Kidney capillary endothelial cell (primary cell): ENCODE measurements at regions not wholly inside any gene's neighbourhood (a gene's known extent, or its start where the extent isn't known, plus 50 kb on each side); places are given as distances from the start of the nearest gene placed in this dataset.

Source experiments
- DNase-seq: peaks from one replicate; pipeline ENCODE4 v3.0.0-alpha.2; 2018; ENCODE audit warnings: low spot score

DNA sequence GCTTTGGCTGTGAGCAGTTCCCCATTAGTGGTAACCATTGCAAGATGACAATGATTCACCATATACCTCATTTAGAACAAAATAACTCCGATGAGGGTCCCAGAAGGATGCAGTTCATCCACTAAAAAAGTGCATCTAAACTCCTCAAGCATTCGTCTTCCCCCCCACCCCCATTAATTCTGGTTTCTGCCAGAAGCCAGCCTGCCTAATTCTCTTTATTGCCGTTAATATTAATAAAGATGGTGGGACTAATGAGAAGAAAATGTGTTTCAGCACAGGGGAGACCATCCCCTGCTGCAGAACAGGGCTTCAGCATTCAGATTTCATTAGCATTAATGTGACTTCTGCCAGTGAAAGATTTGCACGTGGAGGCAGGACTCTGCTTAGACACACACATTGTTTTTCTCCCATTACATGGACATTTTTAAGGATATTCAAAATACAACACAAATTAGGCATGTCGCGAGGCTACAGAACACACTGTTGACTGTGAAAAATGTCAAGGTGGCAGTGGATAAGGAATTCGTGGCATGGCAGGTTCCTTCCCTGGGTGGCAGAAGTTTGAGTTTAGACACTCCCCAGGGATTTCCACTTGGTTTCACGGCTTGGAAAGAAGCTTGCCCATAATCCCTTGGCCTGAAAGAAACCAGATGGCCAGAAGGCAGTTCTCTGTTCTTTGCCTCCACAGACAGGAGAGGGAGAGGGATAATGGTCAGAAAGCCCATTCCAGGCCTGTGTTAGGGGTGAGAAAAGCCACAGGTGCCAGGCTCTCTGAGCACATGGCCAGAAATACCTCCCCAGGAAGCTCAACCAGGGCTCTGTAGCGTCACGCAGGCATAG, 236.5 kb downstream of the FOXO1 start:
- no peak for DNase-seq

DNA sequence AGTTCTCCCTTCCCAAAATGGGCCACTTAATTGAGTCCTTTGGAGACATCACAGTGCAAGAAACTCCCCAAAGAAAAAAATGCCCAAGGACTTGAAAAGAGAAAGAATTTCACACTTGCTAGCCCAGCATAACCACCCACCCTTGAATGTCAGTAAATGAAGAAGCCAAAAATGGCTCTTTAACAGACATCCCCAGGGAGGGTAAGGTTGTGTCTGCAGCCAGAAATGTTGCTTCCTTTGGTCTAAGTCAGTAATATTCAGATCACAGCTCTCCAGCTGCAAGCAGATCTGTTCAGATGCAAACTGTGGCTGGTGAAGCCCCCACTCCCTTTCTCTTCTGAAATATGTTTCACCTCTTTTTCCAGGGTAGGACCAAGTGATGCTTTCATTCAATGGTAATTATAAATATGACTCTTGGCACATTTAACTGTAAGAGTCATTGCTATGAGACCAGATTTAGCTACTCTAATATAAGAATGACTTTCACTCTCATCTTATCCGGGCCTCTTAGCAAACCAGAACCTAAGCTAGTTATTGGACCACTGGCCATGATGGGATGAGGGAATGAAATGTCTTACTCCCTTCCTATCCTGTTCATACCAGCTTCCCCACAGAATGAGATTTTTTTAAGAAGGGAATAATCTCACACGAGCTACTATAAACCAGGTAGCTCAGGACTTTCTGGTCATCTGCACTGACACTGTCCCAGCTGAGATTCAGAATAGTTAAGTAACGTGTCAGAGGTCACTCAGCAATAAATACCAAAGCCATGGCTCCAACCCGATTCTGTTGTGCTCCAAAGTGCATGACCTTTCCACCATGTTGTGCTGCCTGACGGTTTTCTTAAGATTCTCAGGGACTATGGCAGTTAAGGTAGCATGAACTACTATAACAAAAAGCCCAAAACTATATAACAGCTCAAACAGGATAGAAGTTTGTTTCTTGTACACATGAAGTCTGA, 234.1 kb downstream of the FOXO1 start:
- no peak for DNase-seq

DNA sequence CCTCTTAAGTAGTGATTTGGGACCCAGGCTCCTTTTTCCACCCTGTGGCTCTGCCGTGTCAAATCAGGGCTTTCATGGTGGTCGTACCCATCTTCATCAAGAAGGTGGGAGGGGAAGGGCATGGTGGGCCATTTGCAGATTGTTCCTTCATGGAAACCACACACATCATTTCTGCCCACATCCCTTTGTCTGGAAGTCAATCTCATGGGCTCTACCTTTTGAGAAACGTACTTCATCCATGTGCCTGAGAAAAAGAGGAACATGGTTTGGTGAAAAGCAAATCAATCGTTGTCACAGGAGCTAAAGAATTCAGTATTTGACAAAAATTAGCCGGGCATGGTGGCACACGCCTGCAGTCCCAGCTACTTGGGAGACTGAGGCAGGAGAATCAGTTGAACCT, 233.4 kb downstream of the FOXO1 start:
- no peak for DNase-seq

DNA sequence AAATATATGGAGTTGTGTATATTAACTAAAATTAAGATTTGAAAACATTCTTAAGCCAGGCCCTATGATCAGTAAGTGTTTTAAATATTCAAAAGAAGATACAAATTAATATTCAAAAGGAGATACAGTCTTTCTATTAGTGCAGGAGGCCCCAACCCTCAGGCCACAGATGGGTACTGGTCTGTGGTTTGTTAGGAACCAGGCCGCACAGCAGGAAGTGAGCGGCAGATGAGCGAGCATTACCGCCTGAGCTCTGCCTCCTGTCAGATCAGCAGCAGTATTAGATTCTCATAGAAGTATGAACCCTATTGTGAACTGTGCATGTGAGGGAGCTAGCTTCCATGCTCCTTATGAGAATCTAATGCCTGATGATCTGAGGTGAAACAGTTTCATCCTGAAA, 232.9 kb downstream of the FOXO1 start:
- no peak for DNase-seq

DNA sequence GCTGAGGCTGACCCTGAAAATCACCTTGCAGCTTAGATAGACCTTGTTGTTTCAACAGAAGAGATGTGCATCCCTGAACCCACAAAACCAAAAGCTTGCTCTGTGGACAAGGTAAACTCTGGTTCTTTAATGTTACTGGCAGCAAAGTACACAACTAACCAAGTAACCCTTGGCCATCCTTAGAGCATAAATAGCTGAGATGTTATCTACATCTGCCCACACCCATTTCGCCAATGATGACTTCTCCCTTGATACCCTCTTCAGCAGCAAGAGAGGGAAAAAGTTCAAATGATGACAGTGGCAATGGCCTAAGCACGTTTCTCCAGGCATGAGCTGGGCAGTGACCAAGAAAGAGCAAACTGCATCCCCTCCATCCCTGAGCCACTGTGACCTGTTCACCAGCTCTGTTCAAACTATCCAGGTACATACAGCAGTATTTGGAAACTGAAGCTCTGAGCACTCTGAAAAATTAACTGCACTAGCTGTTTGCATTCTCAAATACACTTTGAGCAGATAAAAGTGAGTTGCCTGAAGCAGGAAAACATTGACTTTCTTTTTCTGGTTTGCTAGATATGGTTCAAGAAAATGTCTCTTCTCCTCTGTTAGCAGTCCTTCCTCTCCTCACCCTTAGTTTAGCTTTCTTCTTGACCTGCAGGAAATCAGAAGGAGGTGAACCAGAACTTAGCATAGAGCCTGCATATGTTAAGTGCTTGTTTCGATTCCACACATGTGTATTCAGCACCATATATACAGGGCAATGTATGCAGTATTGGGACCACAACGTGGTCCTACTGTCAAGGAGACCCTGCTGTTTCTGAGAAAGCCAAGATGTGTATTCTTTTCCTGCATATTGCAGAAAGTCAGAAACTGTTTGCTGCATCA, 231.7 kb downstream of the FOXO1 start:
- no peak for DNase-seq

DNA sequence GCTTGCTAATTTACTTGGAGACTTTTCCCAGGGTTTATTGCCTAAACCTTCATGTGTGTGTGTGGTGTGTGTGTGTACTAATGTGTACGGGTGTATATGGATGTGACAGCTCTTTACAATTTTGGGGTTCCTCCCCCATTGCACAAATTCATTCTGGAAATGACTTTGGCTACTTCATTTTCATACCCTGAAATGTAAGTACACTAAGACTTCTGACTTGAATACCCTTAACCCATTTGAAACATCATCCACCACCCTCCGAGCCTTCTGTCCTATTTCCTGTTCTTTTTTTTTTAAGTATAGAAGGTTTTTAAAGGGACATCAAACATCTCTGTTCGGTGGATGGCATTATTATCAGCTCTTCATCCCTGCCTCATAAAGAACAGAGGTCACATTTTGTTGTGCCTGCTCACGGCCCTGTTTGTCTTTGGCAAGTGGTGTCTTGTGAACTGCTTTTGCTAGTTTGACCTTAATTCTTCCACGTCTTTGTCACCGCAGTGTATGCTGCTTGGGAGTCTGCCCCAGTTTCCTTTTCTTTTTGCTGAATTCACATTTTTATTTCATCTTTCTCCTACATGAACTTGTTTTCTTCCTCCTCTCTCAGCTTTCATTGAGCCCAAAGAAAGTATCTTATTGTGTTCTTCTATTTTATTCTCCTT, 228.3 kb downstream of the FOXO1 start:
- DNase-seq: no peak

DNA sequence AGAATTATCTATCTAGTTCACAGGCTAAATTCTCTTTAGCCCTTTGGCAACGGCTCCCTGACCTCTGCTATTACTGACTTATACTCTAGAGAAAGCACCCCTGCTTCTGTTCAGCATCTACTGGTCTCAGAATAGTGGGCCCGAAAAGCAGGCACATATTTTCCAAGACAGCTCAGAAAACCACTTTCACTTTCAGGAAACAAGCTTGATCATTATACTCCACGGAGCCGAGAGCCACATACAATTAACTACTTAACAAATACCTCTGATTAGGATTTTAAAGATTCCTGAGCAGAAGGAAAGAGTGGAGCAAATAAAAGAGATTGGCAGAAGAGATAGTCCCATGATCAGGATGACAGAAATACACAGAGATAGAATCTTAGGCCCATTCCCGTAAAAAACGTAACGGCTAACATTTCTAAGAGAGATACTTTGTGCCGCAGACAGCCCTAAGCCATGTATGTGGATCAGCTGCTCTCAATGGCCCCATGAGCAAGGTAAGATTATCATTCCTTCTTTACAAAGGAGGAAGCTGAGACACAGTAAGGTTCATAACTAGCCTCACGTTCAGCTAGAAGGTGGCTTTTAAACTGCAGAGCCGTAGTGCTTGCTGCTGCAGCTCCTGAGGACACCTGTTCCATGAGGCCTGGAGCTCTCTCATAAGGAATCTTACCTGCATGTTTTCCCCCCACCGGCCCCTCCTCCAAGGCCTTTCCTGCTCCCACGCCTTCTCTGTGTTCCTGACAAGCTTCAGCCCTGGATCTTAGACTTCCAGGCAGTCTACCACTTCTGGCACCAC, 227.2 kb downstream of the FOXO1 start:
- no peak for DNase-seq

DNA sequence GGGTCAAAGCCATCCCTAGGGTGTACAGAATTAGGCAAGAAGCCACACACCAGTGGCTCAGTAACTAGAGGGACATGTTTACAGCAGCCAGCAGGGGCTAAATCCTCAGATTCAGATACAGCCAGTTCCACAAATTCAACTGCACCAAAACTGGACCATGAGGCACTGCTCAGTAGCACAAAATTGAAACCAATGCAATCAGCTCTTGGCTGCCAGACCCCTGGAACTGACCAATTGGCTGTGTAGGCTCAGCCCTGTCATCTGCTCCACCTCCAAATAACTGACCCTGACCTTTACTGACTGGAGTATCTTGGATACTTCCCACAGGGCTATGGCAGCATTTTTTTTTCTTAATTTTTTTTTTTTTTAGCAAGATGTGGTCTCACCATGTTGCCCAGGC, 226.5 kb downstream of the FOXO1 start:
- DNase-seq: no peak

DNA sequence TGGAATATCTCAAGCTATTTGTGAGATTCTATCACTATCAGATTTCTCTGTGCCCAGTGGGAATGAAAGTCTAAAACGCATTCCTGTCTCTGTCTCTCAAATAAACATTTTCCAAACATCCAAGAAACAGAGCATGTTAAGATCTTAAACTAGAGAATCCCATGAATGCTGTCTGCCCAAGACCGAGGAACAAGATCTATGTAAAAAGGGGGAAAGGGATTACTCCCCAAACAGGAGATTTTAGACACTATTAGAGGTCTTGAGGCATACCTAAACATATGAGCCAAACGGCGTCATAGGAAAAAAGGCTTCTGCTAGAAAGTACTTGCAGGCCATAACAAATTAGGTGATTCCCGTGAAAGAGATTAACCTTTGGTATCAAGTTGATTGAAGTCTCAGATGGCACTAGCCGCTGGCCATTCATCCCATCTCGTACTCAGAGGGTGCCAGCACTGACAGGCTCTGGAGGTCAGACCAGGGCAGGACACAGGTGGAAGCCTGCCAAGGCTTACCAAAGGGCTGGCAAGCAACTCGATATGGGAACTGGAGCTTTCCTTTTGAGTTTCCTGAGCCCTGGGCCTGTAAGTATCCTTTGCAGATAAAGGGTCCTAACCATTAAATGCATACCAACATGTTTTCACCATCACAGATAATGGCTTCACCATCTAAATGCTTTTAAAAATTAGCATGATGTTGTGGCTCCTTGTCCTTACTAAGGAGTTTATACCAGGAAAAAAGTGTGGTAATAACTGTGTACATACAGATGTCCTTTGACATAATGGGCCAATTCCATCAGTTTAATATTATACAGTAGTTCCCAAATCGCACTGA, 225.2 kb downstream of the FOXO1 start:
- no peak for DNase-seq

DNA sequence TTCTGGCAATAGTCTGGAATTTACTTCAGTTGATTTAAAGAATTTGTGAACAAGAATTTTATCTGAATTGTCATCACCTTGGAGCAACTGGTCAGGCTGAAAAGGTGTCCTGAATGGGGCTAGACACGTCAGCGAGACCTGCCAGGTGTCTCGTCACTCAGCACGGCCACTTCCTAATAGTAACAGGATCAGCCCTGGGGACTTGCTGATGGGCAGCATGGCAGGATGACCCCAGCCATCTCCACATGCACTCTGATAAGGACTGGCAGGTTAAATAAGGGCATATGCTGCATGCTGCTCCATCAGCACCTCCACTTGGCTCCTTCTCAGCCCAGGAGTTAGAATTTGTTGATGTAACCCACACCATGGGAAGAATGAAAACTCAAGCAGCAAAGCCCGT, 224.2 kb downstream of the FOXO1 start:
- no peak for DNase-seq

DNA sequence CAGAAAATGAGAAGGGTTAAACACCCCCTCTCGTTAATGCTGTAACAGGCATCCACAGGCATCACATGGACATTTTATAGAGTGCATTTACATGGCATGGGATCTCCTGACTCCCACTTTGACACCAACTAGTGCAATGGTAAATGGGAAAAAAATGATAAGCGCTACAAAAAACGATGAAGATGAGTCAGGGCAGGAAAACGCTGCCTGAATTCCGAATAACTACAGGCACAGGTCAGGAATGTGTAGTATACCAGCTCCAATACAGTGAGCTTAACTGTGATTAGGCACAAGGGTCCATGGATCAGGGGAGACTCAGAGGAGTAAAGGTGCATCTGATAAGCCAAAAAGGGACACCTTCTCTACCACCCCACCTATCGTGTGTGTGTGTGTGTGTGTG, 223.6 kb downstream of the FOXO1 start:
- no peak for DNase-seq

DNA sequence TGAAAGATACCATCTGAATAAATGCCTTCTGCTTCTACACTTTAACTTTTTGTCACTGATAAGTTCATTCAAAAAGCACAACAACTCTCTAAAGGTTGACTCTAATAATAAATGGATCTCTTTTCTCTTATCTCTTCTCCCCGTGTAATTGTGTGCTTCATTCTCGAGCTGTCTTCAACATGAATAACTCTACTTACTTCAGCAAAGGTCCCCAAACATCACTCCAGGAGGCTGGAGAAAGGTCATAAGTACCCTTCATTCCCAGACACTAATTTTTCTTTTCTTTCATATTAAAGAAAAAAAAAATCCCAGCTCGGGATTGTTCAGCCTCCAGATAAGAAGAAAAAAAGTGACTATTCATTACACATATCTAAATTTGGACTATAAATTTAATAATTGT, 222.2 kb downstream of the FOXO1 start:
- no peak for DNase-seq

DNA sequence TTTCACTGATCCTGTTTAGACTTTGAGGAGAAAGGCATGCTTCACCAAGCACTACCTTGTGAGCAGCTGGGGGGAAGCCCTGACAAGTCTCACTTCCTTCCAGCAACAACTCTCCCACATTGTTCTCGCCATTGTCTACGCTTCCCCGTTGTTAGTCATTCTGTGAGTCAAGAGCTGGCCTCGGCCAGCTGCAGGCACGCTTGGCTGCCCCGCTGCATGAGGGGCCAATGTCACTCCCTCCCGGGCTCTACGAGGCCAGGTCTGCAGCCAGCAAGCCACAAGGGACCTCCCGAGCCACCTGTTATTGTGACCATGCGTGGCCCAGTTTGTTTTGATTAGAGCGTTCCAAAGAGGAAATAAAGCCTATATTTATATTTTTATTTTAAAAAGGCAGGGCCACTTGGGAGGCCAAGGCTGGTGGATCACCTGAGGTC, 220.9 kb downstream of the FOXO1 start:
- DNase-seq: peak; percentile 99

DNA sequence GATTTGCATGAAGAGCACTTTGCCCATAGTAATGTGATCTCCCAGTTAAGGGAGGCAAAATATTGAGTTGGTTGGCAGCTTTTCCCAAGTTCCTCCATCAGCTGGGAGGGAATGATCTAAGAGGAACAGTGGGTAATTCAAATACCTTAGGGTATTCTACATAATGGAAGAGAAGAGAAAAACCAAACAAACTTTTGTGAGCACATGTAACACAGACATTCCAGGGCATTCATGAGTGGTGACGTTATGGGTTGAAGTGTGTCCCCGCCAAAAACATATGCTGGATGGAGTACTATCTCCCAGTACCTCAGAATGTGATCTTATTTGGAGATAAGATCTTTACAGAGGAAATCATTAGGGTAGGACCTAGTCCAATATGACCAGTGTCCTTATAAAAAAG, 220.1 kb downstream of the FOXO1 start:
- no peak for DNase-seq

DNA sequence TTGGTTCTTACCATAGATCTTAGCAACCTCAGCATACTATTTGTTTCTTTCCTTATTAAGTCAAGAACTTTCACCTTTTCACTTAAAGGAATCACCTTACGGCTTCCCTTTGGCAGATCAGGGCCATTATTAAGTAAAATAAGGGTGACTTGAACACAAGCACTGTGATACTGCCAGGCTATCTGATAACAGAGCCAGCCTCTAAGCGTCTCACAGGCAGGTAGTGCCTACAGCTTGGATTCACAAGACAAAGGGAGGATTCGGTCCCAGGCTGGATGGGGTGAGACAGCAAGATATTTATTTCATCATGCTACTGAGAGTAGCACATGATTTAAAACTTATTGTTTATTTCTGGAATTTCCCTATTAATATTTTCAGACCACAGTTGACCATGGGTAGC, 218.6 kb downstream of the FOXO1 start:
- no peak for DNase-seq

DNA sequence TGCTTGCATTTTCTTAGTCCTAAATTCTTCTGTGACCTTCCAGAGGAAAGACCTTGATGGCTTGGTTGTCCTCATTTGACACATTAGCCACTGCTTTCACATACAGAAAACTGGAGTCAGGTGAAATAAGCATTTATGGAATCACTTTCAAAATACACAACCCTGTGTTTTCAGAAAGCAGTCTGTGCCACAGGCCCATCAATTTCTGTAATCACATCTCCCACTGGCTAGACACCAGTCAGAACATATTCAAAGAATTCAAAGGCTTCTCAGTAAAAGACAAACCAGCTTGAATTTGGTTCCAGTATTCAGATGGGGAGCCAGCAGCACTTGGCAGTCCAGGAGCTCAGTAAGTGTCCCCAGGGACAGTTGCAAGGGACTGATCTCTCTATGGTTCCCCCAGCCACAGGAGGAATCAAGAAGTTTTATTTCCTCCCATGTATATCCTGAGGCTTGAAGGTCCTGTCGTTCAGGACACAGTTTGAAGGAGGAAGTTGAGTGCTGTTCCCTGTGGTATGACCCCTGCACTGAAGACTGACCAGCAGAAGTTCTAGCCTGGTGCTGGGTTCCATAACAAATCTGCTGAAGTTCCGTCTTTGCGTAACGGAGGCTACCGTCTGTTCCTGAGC, 214.3 kb downstream of the FOXO1 start:
- no peak for DNase-seq

DNA sequence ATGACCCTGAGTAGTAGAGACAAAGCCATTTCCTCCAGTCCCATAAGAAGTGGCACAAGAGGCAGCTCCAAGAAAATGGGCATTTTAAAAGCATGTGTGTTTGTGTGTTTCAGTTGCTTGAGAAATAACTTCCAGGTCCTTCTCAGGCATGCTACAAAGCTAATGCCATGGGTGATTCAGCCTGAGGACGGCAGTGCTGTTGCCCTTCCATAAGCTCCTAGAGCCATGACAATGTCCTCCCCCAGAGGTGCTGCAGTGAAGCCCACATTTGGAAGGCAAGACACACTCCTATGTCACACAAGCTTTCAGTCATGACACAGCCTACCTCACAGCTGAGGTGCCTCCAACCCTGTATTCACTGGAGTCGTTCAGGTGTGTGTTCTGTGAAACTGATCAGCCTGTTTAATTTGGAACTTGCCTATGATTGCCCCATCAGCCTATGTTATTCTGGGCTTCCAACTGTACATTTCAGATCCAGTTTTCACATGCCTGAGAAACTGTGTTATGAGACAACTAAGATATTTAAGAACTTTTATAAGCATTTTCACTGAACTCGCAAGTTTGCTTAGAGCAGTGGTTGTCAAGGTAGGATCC, 213.6 kb downstream of the FOXO1 start:
- no peak for DNase-seq

DNA sequence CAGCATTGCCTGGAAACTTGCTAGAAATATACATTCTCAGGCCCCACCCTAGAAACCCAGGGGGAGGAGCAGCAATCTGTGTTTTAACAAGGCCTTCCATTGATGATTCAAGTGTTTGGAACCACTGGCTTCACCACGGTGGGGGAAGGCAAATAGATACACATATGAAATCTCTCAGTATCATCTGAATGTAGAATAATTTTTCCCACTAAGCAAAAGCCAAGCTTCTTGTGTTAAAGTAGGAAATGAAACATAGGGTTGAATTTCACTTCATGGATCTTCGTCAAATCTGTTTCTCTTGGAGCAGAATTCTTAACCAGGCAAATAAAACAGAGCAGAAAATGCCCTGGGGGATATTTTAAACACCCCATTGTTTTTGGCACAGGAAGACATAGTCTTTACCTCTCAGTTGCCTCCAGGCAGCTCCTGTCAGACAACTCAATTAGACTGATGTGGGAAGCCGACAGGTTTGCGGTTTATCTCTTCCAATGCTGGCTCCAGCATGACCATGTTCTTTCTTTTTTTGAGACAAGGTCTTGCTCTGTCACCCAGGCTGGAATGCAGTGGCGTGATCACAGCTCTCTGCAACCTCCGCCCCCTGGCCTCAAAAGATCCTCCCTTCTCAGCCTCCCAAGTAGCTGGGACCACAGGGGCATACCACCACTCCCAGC, 213.0 kb downstream of the FOXO1 start:
- DNase-seq: no peak
